HG03565 (cell line): ENCODE measurements at regions not wholly inside any gene's neighbourhood (a gene's known extent, or its start where the extent isn't known, plus 50 kb on each side); places are given as distances from the start of the nearest gene placed in this dataset.
A peak's percentile ranks its signal among the peaks of the same experiment; 100 is the strongest.
"Not testable (repeated sequence)": the region's sequence is repeated elsewhere in the genome, so short reads cannot be mapped to it uniquely, and the experiment has no call there.

Source experiments
- ATAC-seq: cut with Tn5 transposase; IDR thresholded peaks from one replicate; pipeline ENCODE4 v1.9.1; 2021; ENCODE audit warnings: mild to moderate bottlenecking, moderate library complexity; ENCODE audit not compliant: unreplicated experiment

DNA sequence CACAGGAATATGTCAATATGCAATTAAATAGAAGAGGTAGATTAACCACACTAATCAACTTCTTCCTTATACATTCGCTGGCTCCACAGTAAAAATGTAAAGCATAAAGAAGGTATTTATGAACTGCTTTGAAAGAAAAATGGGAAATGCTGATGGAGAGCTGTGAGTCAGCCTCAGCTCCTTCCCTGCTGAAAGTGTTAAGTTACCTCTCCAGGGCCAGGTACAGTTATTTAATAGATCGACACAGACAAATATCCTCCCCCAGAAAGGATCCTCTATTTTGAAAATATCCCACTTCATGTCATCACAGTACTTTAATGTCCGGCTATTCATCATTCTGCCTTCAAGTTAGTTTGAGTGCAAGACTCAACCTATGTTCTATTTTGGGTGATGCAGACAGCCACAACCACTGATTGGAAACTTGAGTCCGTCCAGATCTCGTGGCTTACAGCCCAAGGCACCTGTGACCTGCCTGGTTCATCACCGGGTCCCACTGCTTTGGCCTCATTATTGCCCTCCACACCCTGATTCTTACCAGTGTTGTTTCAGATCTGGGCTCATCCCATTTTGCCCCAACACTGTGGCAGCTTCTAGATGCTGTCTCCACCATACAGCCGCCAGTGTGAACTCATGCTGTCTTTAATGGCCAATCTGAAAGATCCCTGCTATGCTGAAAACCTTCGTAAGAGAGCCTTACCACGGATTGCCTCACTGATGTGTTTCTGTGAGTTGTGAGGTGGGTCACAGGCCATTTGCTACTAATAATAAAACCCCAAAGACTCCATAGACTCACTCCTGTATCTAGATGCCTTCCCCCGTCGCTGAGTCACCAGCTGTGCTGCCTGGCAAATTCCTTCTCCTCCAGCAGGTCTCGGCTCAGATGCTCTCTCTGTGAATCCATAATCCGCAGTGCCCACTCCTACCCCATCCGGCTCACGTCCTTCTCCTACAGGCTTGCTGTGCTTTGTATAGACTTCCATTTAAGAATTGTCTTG is 56.2 kb upstream of the DDAH1 start:
- ATAC-seq = not testable (repeated sequence)

GRCh38 chr1:85522458-85522857 is 57.5 kb upstream of the DDAH1 start:
- ATAC-seq = not testable (repeated sequence)

GRCh38 chr1:85523061-85523460 is 57.5 kb upstream of the CCN1 start:
- peak; percentile 63 for ATAC-seq

DNA sequence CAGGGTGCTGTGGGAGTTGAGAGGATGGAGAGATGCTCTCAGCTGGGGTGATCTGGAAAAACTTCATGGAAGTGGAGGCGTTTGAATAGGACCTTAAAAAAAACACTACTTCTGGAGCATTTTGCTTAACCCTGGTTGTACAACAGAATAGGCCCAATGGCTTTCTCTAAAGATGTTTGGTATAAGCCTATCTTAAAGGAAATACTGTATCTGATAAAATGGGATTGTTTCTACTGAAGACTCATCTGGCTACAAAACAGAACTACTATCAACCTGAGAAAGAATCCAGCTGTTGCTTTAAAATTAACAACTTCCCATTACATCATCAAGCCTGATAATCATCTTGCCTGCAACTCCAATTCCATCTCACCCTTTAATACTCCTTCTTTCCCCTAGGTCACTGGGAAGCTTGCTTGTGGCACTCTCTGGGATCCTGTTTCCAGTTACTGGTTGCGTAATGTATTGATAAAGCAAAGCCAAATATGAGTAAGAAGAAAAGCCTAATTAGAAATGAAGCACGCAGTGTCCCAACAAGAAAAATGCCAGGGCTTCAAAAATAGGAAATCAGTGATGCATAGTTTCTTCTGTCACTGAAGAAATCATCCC is 56.2 kb upstream of the CCN1 start:
- ATAC-seq = not testable (repeated sequence)

GRCh38 chr1:85525591-85525991 is 55.0 kb upstream of the CCN1 start:
- not testable (repeated sequence) for ATAC-seq

GRCh38 chr1:85526216-85526615 is 54.3 kb upstream of the CCN1 start:
- ATAC-seq = not testable (repeated sequence)

DNA sequence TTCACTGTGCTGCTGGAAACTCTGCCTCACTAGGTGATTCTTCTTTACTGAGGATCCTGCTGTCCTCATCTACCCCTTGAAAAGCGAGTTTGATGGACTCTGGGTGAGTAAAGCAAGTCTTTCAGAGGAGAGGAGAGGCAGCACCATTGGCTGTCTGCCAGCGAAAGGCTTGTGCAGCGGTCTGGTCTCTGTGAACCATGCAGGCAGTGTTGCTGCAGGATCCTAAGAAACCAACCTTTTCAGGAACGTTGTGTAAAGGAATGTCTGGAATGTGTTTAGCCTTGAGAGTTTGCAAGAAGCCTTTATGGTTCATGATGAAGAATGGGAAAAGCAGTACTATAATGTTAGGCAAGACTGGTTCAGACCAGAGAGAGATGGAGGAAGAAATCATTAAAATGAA is 53.4 kb upstream of the CCN1 start:
- ATAC-seq = not testable (repeated sequence)
